ENCODE measurements at regions not wholly inside any gene's neighbourhood (a gene's known extent, or its start where the extent isn't known, plus 50 kb on each side); places are given as distances from the start of the nearest gene placed in this dataset.

DNA sequence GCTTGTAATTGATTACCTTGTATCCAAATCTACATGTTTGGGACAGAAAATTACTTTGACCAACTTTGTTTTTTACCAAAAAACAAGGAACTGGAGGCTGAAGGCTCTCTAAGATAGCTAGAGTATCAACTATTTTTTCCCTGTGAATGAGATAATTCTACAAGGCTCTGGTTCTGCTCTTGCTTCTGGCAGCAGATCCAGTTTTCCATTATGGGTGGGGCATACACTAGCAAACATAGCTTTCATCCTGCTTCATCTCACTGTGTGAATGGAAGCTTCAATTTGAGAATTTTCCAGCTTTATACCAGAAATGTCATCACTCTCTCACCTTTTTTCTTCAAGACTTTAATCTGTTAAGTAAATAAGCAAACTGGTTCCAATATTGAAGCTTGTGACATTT, 249.7 kb downstream of the RPRM start:
- CTCF ChIA-PET, result no interaction called here
- POLR2A ChIA-PET (ENCODE audit: unreplicated experiment), result no interaction called here
- intact Hi-C loops (cut with micrococcal nuclease; ENCODE audit: unreplicated experiment), result no loop called here

DNA sequence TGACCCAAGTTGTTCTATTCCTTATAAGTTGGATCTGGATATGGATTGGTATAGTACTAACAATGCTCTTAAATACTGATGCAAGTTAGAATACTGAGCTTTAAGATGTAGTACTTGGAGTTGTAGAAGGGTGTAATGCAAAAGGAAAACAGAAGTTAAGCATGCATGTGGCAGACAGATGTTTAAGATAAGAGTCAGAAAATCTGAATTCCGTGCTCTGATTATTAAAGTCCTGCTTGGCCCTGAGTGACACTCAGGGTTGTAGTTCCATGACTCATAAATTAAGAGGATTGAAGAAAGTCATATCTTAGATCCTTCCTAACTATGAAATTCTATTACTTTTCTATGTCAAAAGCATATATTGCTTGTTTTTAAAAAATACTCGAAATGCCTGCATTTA, 250.6 kb downstream of the RPRM start:
- Histone ChIP-seq H3K4me3 (no peak overlapping the region), H3K4me1 (replicated peaks; ENCODE audit: insufficient read depth) (no peaks in the 10 kb centered on the region)
- POLR2A ChIA-PET (ENCODE audit: unreplicated experiment), result no interaction called here

More for the DNA sequence above, 249.7 kb downstream of the RPRM start:
- no peak for TF ChIP-seq EZH2 (IDR thresholded peaks at IDR 0.05; ENCODE audit: low read depth)
- TF ChIP-seq, protein P1, sequence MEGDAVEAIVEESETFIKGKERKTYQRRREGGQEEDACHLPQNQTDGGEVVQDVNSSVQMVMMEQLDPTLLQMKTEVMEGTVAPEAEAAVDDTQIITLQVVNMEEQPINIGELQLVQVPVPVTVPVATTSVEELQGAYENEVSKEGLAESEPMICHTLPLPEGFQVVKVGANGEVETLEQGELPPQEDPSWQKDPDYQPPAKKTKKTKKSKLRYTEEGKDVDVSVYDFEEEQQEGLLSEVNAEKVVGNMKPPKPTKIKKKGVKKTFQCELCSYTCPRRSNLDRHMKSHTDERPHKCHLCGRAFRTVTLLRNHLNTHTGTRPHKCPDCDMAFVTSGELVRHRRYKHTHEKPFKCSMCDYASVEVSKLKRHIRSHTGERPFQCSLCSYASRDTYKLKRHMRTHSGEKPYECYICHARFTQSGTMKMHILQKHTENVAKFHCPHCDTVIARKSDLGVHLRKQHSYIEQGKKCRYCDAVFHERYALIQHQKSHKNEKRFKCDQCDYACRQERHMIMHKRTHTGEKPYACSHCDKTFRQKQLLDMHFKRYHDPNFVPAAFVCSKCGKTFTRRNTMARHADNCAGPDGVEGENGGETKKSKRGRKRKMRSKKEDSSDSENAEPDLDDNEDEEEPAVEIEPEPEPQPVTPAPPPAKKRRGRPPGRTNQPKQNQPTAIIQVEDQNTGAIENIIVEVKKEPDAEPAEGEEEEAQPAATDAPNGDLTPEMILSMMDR (conservative IDR thresholded peaks at IDR 0.05), result no peak
- Histone ChIP-seq H3K27ac (no peak overlapping the region), H3K4me3 (no peak overlapping the region), H3K79me2 (ENCODE audit: low read depth) (no peaks in the 10 kb centered on the region), H3F3A (ENCODE audit: insufficient read depth, low read depth) (no peaks in the 10 kb centered on the region), H3K9me3 (ENCODE audit: insufficient read depth, low read depth) (no peaks in the 10 kb centered on the region), H3K27me3 (ENCODE audit: insufficient read depth, low read depth) (no peaks in the 10 kb centered on the region), H3K4me2 (no peak overlapping the region), H3K36me3 (ENCODE audit: low read depth) (no peaks in the 10 kb centered on the region), H2AFZ (no peak overlapping the region), H4K20me1 (ENCODE audit: insufficient read depth) (no peaks in the 10 kb centered on the region), H3K9me2 (ENCODE audit: insufficient read depth) (no peaks in the 10 kb centered on the region), H3K4me1 (replicated peaks; ENCODE audit: insufficient read depth) (no peaks in the 10 kb centered on the region)
- no peak for DNase-seq
- no TSS peak for BruUV-seq (replicated peaks)

DNA sequence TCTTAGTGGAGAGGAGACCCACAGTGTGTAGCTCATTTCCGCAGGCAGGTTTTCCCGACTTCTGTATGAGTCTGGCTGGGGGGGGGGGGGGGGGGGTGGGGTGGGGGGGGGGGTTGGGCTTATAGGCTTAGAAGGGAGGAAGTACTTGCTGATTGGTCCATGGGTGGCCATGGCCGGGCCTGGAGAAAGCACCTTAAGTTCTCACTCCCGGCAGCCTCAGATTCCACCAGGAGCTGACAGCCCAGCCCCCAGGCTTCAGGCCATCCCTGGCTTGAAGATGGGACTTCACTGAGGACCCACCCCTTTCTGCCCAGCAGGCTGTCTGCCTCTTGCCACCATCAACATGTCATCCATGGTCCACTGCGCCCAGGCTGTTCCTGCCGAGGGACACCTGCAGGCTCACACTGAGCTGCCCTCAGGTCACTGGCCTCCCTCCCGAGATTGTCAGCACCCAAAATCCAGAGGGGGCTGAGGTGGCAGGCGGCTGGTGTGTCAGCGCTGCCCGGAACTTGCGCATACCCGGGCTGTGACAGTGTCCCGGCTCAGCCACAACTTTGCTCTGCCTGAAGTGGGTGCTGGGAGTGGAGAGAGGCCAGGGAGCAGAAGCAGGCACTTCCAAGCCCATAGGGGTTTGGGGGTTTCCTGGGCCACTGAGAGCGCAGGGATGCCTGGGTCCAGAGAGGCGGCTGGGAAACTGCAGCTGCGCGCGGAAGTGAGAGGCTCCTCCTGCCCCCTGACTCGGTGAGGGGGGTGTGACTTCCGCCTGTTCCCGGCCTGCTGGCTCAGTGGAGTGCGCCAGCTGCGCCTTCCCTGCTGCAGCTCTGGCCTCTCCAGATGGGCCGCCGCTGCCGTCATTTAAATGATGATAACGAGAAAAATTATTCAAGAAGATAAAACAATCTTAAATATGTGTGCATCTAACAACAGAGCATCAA, 256.1 kb downstream of the RPRM start:
- intact Hi-C loops (cut with micrococcal nuclease; ENCODE audit: unreplicated experiment), result no loop called here
- ChIA-PET POLR2A (ENCODE audit: unreplicated experiment) (interaction anchor here (0.6 kb wide), 2 partner anchors 227 to 1800 kb away, joined by 6 to 20 read pairs; no protein-coding TSS in a partner anchor), CTCF (interaction anchor here (0.7 kb wide), 1 partner anchor 164 kb away, joined by 13 read pairs; no protein-coding TSS in a partner anchor)
- Histone ChIP-seq H4K20me1 (ENCODE audit: insufficient read depth) (no peaks in the 10 kb centered on the region), H3K36me3 (ENCODE audit: low read depth) (no peaks in the 10 kb centered on the region), H3K79me2 (ENCODE audit: low read depth) (no peaks in the 10 kb centered on the region), H3K4me1 (replicated peaks; ENCODE audit: insufficient read depth) (no peaks in the 10 kb centered on the region), H3K27me3 (ENCODE audit: insufficient read depth, low read depth) (no peaks in the 10 kb centered on the region), H3K9me3 (ENCODE audit: insufficient read depth, low read depth) (no peaks in the 10 kb centered on the region), H3F3A (ENCODE audit: insufficient read depth, low read depth) (no peaks in the 10 kb centered on the region), H3K4me3 (no peak overlapping the region), H2AFZ (no peak overlapping the region), H3K9me2 (ENCODE audit: insufficient read depth) (no peaks in the 10 kb centered on the region), H3K4me2 (no peak overlapping the region), H3K27ac (no peak overlapping the region)
- no TSS peak for BruUV-seq (replicated peaks)
- peak in 1 of 2 experiments; percentile 28 for DNase-seq
- TF ChIP-seq EZH2 (IDR thresholded peaks at IDR 0.05; ENCODE audit: low read depth), result no peak
- TF ChIP-seq, protein P1 (conservative IDR thresholded peaks at IDR 0.05), result no peak

More for the DNA sequence above, 250.6 kb downstream of the RPRM start:
- Histone ChIP-seq H3K9me3 (ENCODE audit: insufficient read depth, low read depth) (no peaks in the 10 kb centered on the region), H3K27me3 (ENCODE audit: insufficient read depth, low read depth) (no peaks in the 10 kb centered on the region), H3K27ac (no peak overlapping the region), H3F3A (ENCODE audit: insufficient read depth, low read depth) (no peaks in the 10 kb centered on the region), H3K9me2 (ENCODE audit: insufficient read depth) (no peaks in the 10 kb centered on the region), H3K4me2 (no peak overlapping the region), H3K36me3 (ENCODE audit: low read depth) (no peaks in the 10 kb centered on the region), H2AFZ (no peak overlapping the region), H3K79me2 (ENCODE audit: low read depth) (no peaks in the 10 kb centered on the region), H4K20me1 (ENCODE audit: insufficient read depth) (no peaks in the 10 kb centered on the region)
- CTCF ChIA-PET, result no interaction called here
- BruUV-seq (replicated peaks), result no TSS peak
- intact Hi-C loops (cut with micrococcal nuclease; ENCODE audit: unreplicated experiment), result no loop called here
- DNase-seq, result no peak
- TF ChIP-seq, protein P1 (conservative IDR thresholded peaks at IDR 0.05), result no peak
- TF ChIP-seq EZH2 (IDR thresholded peaks at IDR 0.05; ENCODE audit: low read depth), result no peak
